Mucosa of gallbladder (tissue), 1 donor: ENCODE measurements at regions not wholly inside any gene's neighbourhood (a gene's known extent, or its start where the extent isn't known, plus 50 kb on each side); places are given as distances from the start of the nearest gene placed in this dataset.

ENCODE experiments used
- DNase-seq: peaks from one replicate; pipeline ENCODE4 v3.0.0-alpha.2; 2020; ENCODE audit warnings: low spot score
- donor health status: DM: no; HTN: no; CAD: no.

DNA sequence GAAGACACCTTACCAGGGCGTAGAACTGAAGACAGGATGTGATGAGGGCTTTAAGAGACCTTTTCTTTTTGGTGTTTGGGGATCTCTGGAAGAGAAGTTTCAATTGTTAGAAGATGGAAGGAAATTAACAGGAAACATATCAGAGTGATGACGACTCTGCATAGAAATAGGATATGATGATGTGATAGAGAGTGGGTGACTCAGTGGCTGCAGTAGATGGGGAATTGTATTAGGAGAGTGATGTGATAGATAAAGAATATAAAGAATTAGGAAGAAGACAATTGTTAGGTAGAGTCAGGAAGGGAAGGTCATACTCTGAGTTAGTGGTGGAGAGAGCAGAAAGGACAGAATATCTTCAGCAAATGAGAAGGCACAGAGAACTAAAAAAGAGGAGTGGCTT is 593.9 kb downstream of the NYAP2 start:
- DNase-seq: no peak

DNA sequence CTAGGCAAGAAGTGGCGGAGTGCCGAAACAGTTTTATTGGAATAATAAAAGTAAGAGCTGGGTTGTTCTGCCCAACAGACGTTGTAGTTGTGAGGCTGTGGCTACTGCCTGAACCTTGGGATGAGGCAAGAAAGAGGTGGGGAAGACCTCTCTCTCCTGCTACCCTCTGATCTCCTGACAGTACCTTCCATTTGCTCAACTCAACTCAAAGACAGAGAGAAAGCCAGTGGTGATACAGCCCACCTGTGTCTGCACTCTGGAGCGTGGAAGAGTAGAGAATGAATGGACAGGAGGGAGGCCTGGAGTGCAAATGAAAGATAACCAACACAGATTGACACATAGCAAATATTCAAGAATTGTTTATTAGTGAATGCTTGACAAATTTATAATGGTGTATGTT is 590.3 kb downstream of the NYAP2 start:
- DNase-seq: no peak

DNA sequence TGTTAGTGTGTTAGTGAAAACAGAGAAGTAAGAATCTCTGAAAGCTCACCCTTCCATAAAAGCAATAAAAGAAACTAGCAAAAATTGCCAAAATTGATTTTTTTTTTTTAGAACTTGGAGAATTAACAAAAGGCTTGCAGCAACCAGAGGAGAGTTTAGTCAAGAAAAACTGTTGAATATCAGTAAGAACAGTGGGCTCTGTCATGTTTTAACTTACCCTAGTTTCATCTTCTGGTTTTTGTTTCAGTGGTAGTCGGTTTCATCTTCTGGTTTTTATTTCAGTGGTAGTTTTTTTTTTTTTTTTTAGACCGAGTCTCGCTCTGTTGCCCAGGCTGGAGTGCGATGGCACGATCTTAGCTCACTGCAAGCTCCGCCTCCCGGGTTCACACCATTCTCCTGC is 580.9 kb downstream of the NYAP2 start:
- no peak for DNase-seq

DNA sequence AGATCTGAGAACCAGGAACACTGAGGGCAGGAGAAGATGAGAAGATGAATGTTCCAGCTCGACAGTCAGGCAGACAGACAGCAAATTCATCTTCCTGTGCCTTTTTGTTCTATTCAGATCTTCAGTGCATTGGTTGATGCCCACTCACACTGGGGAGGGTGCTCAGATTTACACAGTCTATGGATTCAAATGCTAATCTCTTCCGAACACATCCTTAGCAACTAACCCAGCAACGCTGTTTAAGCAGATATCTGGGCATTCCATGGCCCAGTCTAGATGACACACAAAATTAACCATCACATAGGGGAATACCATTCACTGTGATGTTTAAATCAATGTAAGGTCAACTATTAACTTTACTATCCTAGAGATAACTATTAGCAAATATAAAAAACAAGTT is 571.9 kb downstream of the NYAP2 start:
- no peak for DNase-seq

DNA sequence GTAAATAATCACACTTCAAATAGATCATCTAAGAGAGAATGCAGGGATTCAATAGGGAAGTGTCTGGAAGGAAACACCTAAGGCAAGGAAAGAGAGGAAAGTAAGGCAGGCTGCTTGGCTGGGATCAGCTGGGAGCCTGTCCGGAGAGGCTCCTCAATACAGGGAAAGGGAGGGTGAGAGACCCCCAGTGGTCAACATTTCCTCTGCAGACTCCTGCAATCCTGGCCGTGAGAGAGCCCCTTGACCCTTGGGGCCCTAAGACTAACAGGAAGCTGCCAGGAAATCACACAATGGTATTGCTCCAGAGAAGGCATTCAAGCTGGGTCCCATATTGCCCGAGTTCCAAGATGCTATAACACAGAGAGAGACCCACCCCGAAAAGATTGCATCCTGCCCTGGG is 549.4 kb downstream of the NYAP2 start:
- DNase-seq: no peak

DNA sequence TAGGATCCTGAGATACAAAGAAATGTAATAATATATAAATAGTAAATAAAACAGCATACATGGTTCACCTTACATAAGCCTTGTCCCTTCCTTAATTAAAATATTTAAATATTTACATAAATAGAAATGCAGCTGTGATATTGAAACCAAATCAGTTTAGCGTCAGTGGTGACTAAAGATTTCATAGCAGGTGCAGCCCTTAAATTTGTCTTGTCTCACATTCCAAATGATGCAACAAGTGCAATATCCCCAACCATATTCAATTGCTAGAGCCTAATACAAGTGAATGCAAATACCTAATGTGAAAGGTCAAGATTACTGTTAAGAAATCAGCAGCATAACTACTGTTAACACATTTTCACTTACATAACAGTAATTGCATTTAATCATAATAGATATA is 539.5 kb downstream of the NYAP2 start:
- no peak for DNase-seq

DNA sequence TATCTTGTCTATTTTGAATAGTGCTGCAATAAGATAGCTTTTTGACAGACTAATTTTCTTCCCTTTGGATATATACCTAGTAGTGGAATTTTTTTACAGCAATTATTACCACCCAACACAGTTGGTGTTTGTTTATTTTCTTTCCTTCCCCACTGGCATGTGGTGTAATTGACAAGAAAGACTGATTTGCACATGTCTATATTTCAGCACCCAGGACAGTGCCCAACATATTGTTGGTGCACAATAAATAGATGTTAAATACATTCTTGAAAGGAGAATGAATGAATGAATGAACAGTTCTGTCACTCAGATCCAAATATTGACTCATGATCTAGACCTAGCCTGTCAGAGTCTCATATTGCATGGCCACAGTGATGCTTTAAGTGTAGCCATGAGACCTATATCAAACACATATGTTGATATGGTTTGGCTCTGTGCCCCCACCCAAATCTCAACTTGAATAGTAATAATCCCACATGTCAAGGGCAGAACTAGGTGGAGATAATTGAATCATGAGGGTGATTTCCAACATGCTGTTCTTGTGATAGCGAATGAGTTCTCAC is 538.2 kb downstream of the NYAP2 start:
- DNase-seq: no peak

DNA sequence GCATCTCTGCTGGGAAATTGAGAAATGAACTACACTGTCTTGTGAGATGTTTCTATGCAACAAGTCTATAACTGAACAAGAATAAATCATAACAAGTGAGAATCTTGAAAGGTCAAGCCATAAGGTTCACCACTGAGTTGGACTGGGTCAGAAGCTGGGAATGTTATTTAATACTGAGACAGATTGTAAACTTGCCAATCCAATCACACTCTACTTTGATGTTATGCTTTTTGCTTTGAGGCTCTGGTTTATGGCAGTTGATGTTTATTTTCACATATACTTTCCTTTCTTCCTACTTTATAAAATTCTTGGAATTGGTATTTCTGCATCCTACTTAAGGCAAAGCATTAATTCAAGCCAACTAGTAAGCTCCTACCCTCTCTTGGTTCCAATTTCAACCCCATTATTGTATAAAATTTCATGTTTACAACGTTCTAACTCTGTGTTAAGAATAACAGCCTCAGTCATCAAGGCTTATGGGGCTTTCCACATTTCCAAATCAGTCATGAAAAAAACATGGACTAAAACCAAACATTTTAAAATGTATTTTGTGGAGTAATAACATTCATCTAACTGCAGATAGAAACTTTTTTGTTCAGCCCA is 533.4 kb downstream of the NYAP2 start:
- no peak for DNase-seq

DNA sequence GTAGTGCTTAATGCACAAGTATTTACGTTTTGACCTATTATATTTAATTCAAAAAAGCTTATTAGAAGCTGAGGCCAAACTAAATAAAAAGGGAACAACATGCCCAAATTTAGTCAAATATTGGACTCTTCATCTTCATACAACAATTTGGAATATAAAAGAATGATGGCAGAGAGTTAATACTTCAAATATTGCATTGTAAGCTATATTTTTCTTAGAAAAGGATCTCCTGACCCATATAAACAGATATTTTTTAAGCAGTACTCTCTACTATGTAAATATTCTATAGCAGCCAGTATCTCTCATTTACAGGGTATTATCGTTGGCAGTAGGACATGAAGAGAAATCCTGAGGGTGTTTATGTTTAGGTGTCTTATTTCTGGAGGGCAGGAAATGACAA is 531.2 kb downstream of the NYAP2 start:
- no peak for DNase-seq

DNA sequence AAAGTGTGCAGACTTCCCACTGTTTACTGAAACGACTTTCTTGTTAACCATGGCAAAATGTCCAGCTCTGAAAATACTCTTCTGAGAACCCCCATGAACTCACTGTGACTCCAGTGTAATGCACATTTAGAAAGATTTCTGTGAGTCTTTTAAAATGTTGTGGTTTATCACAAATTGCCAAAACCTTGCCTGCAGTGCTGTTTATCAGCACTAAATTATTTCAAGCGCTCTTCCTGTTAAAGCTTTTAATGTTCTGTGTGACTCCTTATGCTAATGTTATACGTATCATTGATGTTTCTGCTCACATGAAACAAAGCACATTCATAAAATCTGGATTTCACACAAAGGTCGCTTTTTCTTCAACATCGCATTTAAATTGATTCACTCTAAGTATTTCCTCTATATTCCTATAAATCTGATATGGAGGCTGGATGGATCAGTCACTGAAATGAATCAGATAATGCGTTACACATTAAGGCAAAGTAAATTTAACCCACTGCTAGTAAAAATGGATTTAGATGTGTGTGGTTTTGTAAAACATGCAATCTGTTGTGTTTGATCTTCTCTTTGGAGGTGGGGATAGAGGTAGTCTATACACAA is 521.2 kb downstream of the NYAP2 start:
- DNase-seq: no peak

DNA sequence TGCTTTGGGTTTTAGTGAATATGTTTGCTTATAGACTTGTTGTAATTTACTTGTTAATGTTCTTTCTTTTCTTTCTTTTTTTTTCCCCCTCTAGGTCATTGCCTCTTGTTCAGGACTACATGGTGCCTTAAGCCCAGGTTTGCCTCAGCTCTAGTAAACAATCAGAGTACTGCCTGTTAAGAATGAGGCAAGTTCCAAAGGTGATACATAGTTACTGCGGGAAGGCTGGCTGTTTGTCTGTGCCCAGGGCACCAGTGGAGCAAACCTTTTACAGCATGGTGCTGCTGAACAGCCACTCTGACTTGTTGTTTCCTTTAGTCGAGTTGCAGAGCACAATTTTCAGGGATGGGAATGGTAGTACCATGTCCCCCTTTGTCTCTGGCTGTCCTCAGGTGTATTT is 517.2 kb downstream of the NYAP2 start:
- no peak for DNase-seq

DNA sequence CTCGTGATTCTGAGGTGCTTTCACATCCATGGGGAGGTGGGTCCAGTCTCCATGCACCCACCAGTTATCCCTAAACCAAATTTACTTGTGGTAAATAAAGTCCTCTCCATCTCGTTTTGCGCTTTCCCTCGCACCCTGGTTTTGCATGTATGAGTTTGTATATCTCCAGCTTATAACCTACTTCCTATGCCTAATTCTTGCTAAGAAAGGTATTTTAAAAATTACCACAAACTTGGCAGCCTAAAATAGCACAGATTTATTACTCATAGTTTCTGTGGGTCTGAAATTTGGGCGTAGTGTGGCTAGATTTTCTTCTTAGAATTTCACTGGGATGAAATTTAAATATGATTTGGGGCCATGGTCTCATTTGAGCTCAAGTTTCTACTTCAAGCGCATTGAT is 511.5 kb downstream of the NYAP2 start:
- no peak for DNase-seq

DNA sequence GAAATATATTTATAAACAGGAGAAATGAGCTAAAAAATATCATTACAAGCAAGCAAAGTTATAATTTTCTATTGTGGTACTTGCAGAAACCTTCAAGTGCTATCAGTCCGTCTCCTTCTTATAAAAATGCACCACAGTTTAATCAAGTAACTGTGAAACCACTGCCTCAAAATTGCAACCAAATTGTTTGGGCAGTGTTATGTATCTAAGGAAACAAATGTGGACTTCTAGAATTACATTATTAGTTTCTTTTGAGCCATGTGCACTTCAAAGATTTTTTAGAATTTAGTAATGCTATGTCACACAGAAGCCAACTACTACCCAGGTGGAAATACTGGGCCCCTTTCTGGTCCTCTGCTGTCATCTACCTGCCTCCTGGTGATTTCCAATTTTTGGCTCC is 495.6 kb downstream of the NYAP2 start:
- no peak for DNase-seq

DNA sequence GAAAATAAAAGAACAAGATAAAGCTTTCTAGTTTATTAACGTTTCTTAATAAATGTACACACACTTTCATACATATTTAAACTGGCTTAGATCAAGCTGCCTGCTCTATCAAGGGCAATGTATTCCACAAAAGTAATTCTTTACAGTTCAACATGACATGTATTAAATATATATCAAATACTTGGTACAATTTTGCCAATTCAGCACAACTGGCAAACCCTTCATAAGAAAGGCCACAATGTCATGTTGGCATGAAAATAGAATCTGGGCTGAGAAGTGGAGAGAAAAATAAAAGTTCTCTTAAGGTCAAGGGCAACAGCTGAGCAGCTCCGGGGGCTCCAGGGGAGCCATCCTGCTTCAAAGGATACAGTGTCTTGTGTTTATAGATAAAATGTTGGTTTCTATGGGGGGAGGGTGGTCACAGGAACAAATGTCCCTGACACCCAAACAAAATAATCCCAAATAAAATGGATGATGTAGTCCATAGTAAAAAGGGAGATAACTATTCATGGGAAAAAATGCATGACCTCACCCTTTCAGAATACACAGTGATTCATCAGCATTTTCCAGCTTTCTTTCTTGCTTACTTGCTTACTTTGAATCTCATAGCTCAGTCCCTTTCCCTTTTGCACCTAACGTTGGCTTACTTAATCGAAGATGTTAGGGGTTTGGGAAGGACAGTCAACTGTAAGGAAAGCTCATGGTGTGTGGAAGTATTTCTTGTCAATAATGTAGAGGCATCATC is 494.9 kb downstream of the NYAP2 start:
- no peak for DNase-seq

DNA sequence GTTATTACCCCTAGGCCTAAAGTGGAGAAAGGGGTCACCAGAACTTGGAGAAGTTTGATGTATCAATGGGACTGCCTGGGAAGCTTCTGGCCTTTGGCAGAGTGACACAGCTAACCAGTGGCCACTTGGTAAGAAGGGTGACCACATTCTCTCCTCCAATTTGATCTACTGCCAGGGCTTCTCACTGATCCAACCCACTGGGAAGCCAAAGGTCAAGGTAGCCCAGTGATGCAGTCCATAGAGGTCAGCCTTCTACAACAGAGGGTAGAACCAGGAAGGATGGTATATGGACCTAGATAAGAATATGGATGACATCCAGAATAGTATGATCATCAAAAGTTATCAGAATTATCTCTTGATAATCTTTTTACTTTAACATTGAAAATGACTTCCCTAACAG is 493.6 kb downstream of the NYAP2 start:
- DNase-seq: no peak

DNA sequence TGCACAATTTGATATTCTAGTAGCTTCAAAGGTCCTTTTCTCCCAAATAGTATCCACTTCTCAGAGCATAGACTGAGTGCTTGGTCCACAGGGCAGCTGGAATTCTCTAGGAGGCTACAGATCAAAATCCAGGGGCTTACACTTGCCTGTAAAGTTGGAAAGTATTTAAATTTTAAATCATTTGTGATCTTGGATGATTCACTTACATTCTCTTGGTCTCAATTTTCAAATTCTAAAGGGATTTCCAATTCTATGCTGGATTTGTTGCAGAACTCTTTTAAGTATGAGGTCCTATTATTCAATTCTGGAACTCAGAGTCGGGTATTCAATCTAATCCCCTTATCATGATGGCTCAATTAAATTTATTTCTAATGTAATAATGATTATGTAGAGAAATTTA is 492.3 kb downstream of the NYAP2 start:
- no peak for DNase-seq

DNA sequence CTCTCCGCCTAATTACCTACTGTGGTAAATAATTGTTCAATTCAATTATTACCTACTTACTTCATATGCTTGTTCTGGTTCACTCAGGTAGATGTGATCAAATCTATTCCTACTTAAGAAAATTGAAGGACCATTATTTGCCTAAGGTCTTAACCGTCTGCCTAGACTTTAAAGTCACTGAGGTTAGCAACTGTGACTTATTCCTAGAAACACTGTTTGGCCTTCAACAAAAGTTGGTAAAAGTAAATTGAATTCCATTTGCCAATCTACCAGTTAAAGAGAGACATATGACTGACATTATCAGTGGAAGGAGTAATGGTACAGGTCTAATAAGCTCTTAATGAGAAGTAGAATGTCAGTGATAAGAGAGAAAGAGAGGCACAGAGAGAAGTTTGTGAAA is 491.5 kb downstream of the NYAP2 start:
- DNase-seq: no peak

DNA sequence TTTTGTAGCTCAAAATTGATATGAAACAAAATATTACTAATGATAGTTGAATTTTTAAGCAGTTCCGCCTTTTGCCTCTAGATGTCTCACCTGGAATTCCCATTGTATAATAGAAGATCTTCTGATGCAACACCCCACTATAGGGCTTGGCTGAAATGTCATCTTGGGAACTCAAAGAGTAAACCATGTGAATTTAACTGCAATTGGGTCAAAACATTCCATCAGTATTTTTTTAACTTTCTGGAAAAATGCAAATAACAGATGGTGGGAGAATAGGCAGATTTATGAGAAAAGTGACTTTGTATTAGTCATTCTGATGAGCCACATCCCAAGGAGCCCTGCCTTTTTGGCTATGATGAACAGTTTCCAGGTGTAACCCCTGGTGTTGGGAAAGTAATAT is 489.9 kb downstream of the NYAP2 start:
- peak; percentile 30 for DNase-seq

DNA sequence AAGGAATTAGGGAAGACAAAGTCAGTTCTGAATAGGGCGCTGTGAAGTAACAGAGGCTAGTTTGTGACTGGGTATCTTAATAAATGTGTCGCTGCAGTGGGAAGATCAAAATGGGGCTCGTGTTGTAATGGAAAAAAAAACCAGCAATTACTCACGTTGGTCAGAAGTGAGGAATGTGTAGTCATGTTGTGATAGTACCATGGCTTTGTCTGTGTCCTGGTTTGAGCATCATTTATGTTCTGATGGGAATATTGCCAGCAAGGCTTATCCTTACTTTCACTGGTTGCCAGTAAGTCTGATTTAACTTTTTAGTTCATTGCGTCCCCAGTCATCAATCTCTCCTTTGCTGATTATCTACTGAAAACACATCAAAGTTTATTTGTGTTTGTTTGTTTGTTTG is 467.6 kb downstream of the NYAP2 start:
- DNase-seq: no peak

DNA sequence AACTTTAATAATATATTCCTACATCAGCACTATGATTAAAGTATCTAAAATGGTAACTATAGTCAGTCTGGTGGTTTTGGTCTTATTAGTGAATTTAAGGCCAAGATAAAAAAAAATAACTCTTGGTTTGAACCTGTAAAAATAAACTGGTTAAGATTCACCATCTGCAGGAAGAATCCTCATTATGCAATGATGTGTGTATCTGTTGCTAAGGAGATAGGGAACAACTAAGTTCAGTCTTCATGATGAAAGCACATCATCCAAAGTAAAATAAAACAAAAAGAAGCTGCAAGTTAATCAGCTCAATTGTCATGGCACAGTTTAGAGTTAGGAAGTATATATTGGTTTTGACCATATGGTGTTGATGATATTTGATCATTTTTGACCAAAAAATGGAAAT is 466.0 kb downstream of the NYAP2 start:
- no peak for DNase-seq

DNA sequence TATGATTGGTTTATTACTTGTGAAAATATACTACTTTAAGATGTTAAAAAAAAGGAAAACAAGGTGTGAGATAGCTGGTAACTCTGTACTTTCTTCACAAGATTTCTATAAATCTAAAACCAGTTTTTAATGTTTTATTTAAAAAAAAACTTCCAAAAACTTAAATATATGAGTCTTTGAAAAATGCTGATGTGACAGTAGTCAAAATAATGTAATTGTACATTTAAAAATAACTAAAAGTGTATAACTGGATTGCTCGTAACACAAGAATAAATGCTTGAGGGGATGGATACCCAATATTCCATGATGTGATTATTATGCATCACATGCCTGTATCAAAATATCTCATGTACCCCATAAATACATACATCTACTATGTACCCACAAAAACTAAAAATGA is 464.9 kb downstream of the NYAP2 start:
- no peak for DNase-seq

DNA sequence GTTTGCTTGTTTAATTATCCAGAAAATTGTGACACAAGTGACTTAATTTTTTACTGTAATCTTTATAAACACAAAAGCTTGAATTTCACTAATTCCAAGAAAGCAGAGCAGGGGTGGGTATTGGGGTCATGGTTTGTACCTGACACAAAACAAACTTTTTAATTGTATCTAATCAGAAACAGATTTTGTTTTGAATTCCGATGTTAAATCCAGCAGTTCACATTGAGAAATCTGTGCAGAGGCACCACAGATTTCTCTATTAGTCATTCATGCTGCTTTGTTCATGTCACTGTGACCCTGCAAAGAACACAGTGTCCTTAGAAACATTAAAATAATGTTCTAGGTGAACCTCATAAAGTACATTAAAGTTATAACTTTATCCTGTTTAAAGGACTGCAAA is 443.4 kb downstream of the NYAP2 start:
- DNase-seq: no peak

DNA sequence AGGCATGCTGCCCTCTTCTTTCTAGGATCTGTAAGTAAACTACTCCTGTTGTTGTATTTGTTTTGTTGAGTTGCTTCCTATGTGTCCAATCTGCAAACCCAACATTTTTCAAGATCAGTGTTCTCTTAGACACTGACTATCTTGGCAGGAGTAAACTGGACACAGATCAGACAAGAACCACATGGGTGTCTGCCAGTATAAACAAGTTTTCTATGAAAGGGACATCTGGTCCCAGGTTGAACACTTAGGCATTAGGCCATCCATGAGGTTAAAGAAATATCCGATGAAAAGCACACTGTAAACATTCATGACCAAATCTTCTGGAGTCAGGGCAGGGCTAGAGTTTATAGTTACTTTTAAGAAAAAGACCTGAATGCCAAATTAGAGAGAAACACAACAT is 441.8 kb downstream of the NYAP2 start:
- no peak for DNase-seq
